Psoas muscle (tissue), 7 donors: ENCODE measurements at regions not wholly inside any gene's neighbourhood (a gene's known extent, or its start where the extent isn't known, plus 50 kb on each side); places are given as distances from the start of the nearest gene placed in this dataset.

ENCODE experiments used
- ATAC-seq, 4 donors: fragments of 200-7000 bp; cut with Tn5 transposase; one replicate each; pipeline ENCODE4 v1.9.1; 2020; ENCODE audit warnings: moderate library complexity in 3 of 4, mild to moderate bottlenecking in 2 of 4
- DNase-seq, 2 donors: peaks; one replicate each; pipeline ENCODE4 v3.0.0-alpha.2; 2020
- H3K27ac ChIP-seq: fragments of 200-600 bp; one replicate; pipeline ENCODE4 v1.8.0; 2022
- H3K27me3 ChIP-seq, 3 donors: fragments of 200-600 bp in 1 of 3; one replicate each; pipeline versions ENCODE4 v1.6.1 to v1.8.0; 2013 to 2022; ENCODE audit warnings: low read length in 2 of 3, mild to moderate bottlenecking in 2 of 3, moderate library complexity in 1 of 3; ENCODE audit not compliant: insufficient read depth in 3 of 3
- H3K36me3 ChIP-seq, 2 donors: fragments of 200-600 bp in 1 of 2; one replicate each; pipeline versions ENCODE4 v1.6.1 to v1.8.0; 2013 to 2022; ENCODE audit warnings: low read depth in 1 of 2, mild to moderate bottlenecking in 1 of 2, moderate library complexity in 1 of 2; ENCODE audit not compliant: insufficient read depth in 1 of 2
- H3K4me1 ChIP-seq: fragments of 200-600 bp; one replicate; pipeline ENCODE4 v1.8.0; 2022
- H3K4me3 ChIP-seq: fragments of 200-600 bp; one replicate; pipeline ENCODE4 v1.8.0; 2022; ENCODE audit warnings: mild to moderate bottlenecking
- H3K9me3 ChIP-seq: fragments of 200-600 bp; one replicate; pipeline ENCODE4 v1.8.0; 2022
- WGBS, 3 donors: extraction: QIAGEN DNeasy Blood & Tissue Kit; methylation state at CpG; one replicate each; pipeline versions ENCODE4 v1.1.6 to v1.1.7; 2013; 5-methylcytosine and 5-hydroxymethylcytosine counted together
- intact Hi-C, 2 donors: fragments of 100-400 bp; cut with DNase I; formaldehyde crosslinking; loops; one replicate each; pipeline versions ENCODE4 v1.11.0 to v1.14.2; 2022
- TF ChIP-seq, protein P1 (sequence below): fragments of 200-600 bp; IDR thresholded peaks from one replicate; pipeline ENCODE4 v1.8.0; 2022; ENCODE audit warnings: antibody characterized with exemption
- donor health status: healthy with polysubstance abuse.
- donor health status: DM: no; HTN: no; CAD: no; lungs with moderate emphysema.
- donor health status: Bipolar disorder and iron deficiency.
- donor health status: healthy.
- donor health status: DM: yes; HTN: yes; CAD: no.
- donor health status: DM: no; HTN: no; CAD: no.
- donor health status: DM: yes; HTN: yes; CAD: no.

DNA sequence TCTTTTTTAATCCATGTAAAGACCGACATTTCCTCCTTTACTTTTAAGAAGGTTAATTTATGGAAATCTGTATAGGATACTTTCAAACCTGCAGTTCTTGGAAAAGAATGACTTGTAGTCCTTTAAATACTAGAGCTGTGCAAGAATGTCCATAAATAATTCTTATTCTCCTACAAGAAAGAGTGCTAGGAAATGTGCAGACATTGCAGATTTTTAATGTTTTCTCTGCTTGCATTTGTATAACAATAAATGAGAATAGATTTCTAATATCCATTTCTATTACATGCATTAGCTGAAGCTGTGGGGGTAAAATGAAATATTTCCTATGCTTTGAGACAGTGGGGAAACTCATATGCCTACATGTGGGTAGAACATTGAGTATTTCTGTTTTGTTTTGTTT lies 607.2 kb upstream of the NOVA1 start:
- Histone ChIP-seq H3K4me1 (no peaks in the 10 kb centered on the region), H3K27ac (no peak overlapping the region), H3K27me3 (no peaks in the 10 kb centered on the region), H3K9me3 (no peaks in the 10 kb centered on the region), H3K4me3 (no peak overlapping the region), H3K36me3 (no peaks in the 10 kb centered on the region)
- intact Hi-C loops: no loop called here
- TF ChIP-seq, protein P1, sequence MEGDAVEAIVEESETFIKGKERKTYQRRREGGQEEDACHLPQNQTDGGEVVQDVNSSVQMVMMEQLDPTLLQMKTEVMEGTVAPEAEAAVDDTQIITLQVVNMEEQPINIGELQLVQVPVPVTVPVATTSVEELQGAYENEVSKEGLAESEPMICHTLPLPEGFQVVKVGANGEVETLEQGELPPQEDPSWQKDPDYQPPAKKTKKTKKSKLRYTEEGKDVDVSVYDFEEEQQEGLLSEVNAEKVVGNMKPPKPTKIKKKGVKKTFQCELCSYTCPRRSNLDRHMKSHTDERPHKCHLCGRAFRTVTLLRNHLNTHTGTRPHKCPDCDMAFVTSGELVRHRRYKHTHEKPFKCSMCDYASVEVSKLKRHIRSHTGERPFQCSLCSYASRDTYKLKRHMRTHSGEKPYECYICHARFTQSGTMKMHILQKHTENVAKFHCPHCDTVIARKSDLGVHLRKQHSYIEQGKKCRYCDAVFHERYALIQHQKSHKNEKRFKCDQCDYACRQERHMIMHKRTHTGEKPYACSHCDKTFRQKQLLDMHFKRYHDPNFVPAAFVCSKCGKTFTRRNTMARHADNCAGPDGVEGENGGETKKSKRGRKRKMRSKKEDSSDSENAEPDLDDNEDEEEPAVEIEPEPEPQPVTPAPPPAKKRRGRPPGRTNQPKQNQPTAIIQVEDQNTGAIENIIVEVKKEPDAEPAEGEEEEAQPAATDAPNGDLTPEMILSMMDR: no peak
- WGBS, 3 donors: 56 to 64% (median 57%) methylated on average over 1 of the region's 1 CpG
- DNase-seq (no peak), ATAC-seq (no peak)

DNA sequence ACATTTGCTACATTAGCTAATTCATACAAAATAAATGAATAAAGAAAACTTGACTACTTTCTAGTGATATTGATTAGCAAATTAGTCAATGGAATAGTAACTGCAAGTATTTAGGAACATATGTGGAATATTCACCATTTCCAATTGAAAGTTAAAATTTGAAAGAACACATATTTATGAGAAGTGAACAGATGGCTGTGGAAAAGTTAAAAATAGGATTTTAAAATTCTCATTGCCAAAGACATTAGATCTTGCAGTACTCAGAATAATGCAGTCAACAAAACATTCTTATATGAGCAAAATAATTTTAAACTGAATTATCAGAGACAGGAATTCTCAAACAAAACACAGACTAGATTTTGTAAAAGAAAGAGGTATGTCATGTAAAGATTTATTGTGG lies 613.9 kb upstream of the NOVA1 start:
- H3K4me3 ChIP-seq: no peak overlapping the region
- DNase-seq (no peak), ATAC-seq (no peak)
- no peaks in the 10 kb centered on the region for H3K36me3 ChIP-seq
- TF ChIP-seq, protein P1: no peak
- no peaks in the 10 kb centered on the region for H3K4me1 ChIP-seq
- H3K9me3 ChIP-seq: no peaks in the 10 kb centered on the region
- H3K27me3 ChIP-seq: no peaks in the 10 kb centered on the region
- H3K27ac ChIP-seq: no peak overlapping the region
- intact Hi-C loops: no loop called here

DNA sequence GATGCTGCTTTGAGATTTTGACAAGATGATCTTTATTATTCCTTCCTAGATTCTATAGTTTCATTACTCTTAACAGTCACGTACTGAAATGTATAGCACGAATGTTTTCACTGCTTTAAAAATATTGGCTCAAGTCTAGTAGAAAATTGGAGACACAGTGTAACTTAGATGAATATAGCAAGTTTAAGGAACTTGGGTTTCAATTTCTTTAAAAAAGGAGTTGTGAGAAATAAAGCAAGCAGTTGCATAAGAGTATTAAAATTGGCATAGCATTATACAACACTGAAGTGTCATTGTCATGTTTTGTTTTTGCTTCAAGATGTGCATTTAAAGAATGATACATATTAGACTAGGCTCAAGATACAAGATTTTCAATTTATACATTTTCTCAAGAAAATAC lies 624.8 kb upstream of the NOVA1 start:
- no peaks in the 10 kb centered on the region for H3K27me3 ChIP-seq

DNA sequence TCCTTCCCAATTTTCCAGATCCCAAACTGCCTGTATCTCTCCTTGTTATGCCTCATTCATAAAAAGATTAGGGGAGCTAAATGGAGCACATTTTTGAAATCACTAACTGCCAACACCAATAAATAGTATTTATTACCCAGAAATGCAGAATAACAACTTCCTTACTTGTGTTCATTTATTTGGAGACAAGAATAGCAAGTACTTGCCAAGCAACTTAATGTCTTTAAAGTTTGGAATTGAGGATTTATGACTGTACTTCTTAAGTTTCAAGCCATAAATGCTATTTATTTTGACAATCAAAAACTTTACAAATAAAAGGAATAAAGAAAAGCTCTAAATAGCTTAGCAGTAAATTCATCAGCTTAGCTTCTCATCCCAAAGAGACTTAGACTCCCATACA lies 626.1 kb upstream of the NOVA1 start:
- intact Hi-C loops: no loop called here
- Histone ChIP-seq H3K9me3 (no peaks in the 10 kb centered on the region), H3K4me1 (no peaks in the 10 kb centered on the region), H3K27ac (no peak overlapping the region), H3K27me3 (no peaks in the 10 kb centered on the region), H3K36me3 (no peaks in the 10 kb centered on the region), H3K4me3 (no peak overlapping the region)
- TF ChIP-seq, protein P1: no peak
- no peak for DNase-seq
- ATAC-seq: no peak

More for the DNA sequence above, 624.8 kb upstream of the NOVA1 start:
- WGBS, 3 donors: 80 to 85% (median 84%) methylated on average over 2 of the region's 2 CpGs
- intact Hi-C loops: no loop called here
- DNase-seq: no peak
- TF ChIP-seq, protein P1: no peak
- H3K27ac ChIP-seq: no peak overlapping the region
- no peaks in the 10 kb centered on the region for H3K36me3 ChIP-seq
- ATAC-seq: no peak
- H3K4me1 ChIP-seq: no peaks in the 10 kb centered on the region
- H3K4me3 ChIP-seq: no peak overlapping the region
- H3K9me3 ChIP-seq: no peaks in the 10 kb centered on the region

DNA sequence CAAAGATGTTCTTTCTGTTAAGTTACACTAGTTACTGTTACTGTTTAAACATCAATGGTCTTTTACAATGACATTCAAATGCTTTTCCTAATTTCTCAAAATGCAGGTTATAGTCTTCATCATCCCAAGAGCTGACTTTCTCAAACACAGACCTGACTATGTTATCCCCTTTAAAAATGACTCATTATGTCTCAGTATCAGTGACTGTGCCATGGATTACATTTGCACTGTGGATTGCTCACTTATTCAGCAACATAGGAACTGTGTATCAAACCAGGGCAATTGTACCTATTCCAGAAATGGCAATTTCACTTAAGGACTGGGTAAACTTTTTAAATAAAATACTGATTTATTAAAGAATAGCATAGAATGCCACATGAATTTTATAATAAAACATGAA lies 630.2 kb upstream of the NOVA1 start:
- no peak overlapping the region for H3K27ac ChIP-seq
- no peaks in the 10 kb centered on the region for H3K9me3 ChIP-seq
- H3K4me3 ChIP-seq: no peak overlapping the region
- intact Hi-C loops: no loop called here
- no peaks in the 10 kb centered on the region for H3K36me3 ChIP-seq
- DNase-seq (no peak), ATAC-seq (no peak)
- TF ChIP-seq, protein P1: no peak
- no peaks in the 10 kb centered on the region for H3K27me3 ChIP-seq
- no peaks in the 10 kb centered on the region for H3K4me1 ChIP-seq
